ENCODE measurements at regions not wholly inside any gene's neighbourhood (a gene's known extent, or its start where the extent isn't known, plus 50 kb on each side); places are given as distances from the start of the nearest gene placed in this dataset.
A peak's percentile ranks its signal among the peaks of the same experiment; 100 is the strongest.
"Not testable (repeated sequence)": the region's sequence is repeated elsewhere in the genome, so short reads cannot be mapped to it uniquely, and the experiment has no call there.

- Histone ChIP-seq H3K9me3 (ENCODE audit: insufficient read depth, low read depth, low read length) (no peaks in the 10 kb centered on the region), H3K27me3 (ENCODE audit: insufficient read depth, low read length) (no peaks in the 10 kb centered on the region), H3K4me3 (ENCODE audit: low read length) (no peak overlapping the region), H3K9ac (ENCODE audit: low read depth, low read length) (no peak overlapping the region), H3K4me1 (ENCODE audit: insufficient read depth, low read length) (peaks cover 9% of the 10 kb centered on the region), H3K36me3 (ENCODE audit: insufficient read depth, low read length) (no peaks in the 10 kb centered on the region), H3K27ac (ENCODE audit: low read depth, low read length) (peak overlapping the region; percentile 25; the same call in 1 of the 2 replicates)
- WGBS = 68% methylated on average over 1 of the region's 1 CpG
Measured at GRCh38 chr7:119842337-119842736, 430.6 kb upstream of the KCND2 start.

DNA sequence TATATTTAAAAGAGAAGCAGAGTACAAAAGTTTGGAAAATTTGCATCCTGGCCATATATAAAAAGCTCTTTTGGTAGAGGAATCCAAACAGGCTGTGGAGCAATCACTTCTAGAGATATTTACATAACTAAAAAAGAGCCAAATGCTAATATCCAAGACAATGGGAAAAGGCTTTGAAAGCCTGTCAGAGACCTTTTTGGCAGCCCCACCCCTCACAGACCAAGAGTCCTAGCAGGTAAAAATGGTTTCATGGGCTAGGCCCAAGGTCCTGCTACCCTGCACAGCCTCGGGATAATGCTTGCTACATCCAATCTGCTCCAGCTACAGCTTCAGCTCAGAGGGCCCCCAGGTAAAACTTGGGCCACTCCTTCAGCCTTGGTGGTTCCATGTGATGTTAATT lies 430.2 kb upstream of the KCND2 start:
- Histone ChIP-seq H3K4me1 (ENCODE audit: insufficient read depth, low read length) (peaks cover 9% of the 10 kb centered on the region), H3K27me3 (ENCODE audit: insufficient read depth, low read length) (no peaks in the 10 kb centered on the region), H3K4me3 (ENCODE audit: low read length) (no peak overlapping the region), H3K9me3 (ENCODE audit: insufficient read depth, low read depth, low read length) (no peaks in the 10 kb centered on the region), H3K9ac (ENCODE audit: low read depth, low read length) (no peak overlapping the region), H3K27ac (ENCODE audit: low read depth, low read length) (peak overlapping the region; percentile 25; the same call in 1 of the 2 replicates), H3K36me3 (ENCODE audit: insufficient read depth, low read length) (no peaks in the 10 kb centered on the region)
- WGBS = 77% methylated on average over 1 of the region's 1 CpG

DNA sequence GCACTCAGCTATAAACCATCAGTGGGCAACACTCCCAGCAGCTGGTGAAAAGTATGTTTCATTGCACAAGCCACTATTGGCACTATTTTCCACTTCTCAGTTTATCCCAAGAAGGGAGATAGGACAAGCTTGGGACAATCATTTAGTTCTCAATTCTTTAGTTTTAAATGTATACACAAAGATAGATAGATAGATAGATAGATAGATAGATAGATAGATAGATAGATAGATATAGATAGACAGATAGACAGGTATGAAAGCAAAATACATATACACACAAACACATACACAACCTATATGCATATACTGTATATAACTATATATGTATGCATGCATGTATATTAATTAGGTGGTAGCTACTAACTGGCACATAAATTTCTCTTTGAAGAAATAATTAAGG lies 411.6 kb upstream of the KCND2 start:
- no peaks in the 10 kb centered on the region for H3K36me3 ChIP-seq (ENCODE audit: insufficient read depth, low read length)

GRCh38 chr7:119868387-119868786 lies 404.6 kb upstream of the KCND2 start:
- Histone ChIP-seq H3K27me3 (ENCODE audit: insufficient read depth, low read length) (no peaks in the 10 kb centered on the region), H3K9ac (ENCODE audit: low read depth, low read length) (no peak overlapping the region), H3K9me3 (ENCODE audit: insufficient read depth, low read depth, low read length) (no peaks in the 10 kb centered on the region), H3K36me3 (ENCODE audit: insufficient read depth, low read length) (no peaks in the 10 kb centered on the region), H3K4me1 (ENCODE audit: insufficient read depth, low read length) (no peaks in the 10 kb centered on the region), H3K4me3 (ENCODE audit: low read length) (no peak overlapping the region), H3K27ac (ENCODE audit: low read depth, low read length) (no peak overlapping the region)
- 80% methylated on average over 2 of the region's 2 CpGs for WGBS

More for the DNA sequence above, 411.6 kb upstream of the KCND2 start:
- Histone ChIP-seq H3K4me1 (ENCODE audit: insufficient read depth, low read length) (no peaks in the 10 kb centered on the region), H3K9ac (ENCODE audit: low read depth, low read length) (no peak overlapping the region), H3K4me3 (ENCODE audit: low read length) (no peak overlapping the region), H3K27me3 (ENCODE audit: insufficient read depth, low read length) (no peaks in the 10 kb centered on the region), H3K9me3 (ENCODE audit: insufficient read depth, low read depth, low read length) (no peaks in the 10 kb centered on the region), H3K27ac (ENCODE audit: low read depth, low read length) (no peak overlapping the region)

- Histone ChIP-seq H3K9me3 (ENCODE audit: insufficient read depth, low read depth, low read length) (no peaks in the 10 kb centered on the region), H3K4me3 (ENCODE audit: low read length) (no peak overlapping the region), H3K36me3 (ENCODE audit: insufficient read depth, low read length) (no peaks in the 10 kb centered on the region), H3K27me3 (ENCODE audit: insufficient read depth, low read length) (no peaks in the 10 kb centered on the region), H3K27ac (ENCODE audit: low read depth, low read length) (no peak overlapping the region), H3K9ac (ENCODE audit: low read depth, low read length) (no peak overlapping the region), H3K4me1 (ENCODE audit: insufficient read depth, low read length) (no peaks in the 10 kb centered on the region)
- WGBS = 57% methylated on average over 1 of the region's 1 CpG
Measured at GRCh38 chr7:119879835-119880234, 393.1 kb upstream of the KCND2 start.

DNA sequence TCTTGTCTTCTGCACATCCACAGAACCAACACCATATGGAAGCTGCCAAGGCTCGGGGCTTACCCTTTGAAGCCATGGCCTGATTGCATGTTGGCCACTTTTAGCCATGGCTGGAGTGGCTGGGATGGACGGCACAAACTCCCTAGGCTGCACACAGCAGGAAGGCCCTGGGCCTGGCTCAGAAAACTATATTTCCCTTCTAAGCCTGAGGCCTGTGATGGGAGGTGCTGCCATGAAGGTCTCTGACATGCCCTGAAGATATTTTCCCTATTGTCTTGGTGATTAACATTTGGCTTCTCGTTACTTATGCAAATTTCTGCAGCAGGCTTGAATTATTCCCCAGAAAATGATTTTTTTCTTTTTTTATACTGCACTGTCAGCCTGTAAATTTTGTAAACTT lies 387.0 kb upstream of the KCND2 start:
- Histone ChIP-seq H3K27ac (ENCODE audit: low read depth, low read length) (no peak overlapping the region), H3K4me1 (ENCODE audit: insufficient read depth, low read length) (no peaks in the 10 kb centered on the region), H3K9ac (ENCODE audit: low read depth, low read length) (no peak overlapping the region), H3K36me3 (ENCODE audit: insufficient read depth, low read length) (no peaks in the 10 kb centered on the region), H3K27me3 (ENCODE audit: insufficient read depth, low read length) (no peaks in the 10 kb centered on the region), H3K9me3 (ENCODE audit: insufficient read depth, low read depth, low read length) (no peaks in the 10 kb centered on the region), H3K4me3 (ENCODE audit: low read length) (no peak overlapping the region)
- 88% methylated on average over 3 of the region's 3 CpGs for WGBS

DNA sequence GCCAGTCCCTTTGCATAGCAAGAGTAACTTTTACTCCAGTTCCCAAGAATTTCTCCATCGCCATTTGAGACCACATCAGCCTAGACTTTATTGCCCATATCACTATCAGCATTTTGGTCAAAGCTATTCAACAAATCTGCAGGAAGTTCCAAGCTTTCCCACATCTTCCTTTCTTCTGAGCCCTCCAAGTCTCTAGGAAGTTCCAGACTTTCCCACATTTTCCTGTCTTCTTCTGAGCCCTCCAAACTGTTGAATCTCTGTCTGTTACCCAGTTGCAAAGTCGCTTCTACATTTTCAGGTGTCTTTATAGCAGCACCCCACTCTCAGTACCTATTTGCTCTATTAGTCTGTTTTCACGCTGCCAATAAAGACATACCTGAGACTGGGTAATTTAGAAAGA lies 386.4 kb upstream of the KCND2 start:
- not testable (repeated sequence) for H3K4me3 ChIP-seq (ENCODE audit: low read length); H3K27ac ChIP-seq (ENCODE audit: low read depth, low read length); H3K4me1 ChIP-seq (ENCODE audit: insufficient read depth, low read length); H3K9ac ChIP-seq (ENCODE audit: low read depth, low read length); H3K9me3 ChIP-seq (ENCODE audit: insufficient read depth, low read depth, low read length); H3K36me3 ChIP-seq (ENCODE audit: insufficient read depth, low read length); H3K27me3 ChIP-seq (ENCODE audit: insufficient read depth, low read length)
- WGBS = 95% methylated on average over 3 of the region's 3 CpGs

DNA sequence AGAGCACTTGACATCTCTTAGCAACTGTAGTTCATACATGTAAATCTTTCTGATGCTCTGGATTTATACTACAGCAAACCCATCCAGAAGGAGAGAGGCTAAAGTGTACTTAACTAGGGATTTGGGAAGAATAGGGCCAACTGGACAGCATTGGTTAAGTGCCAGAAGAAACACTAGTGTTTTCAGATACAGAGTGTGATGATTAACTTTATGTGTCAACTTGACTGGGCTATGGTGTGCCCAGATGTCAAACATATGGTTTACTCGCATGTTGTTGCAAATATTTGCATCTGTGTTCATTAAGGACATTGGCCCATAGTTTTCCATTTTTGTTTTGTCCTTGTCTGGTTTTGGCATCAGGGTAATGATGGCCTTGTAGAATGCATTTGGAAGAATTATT lies 384.7 kb upstream of the KCND2 start:
- WGBS = 92% methylated on average over 1 of the region's 1 CpG
- H3K9me3 ChIP-seq (ENCODE audit: insufficient read depth, low read depth, low read length) = no peaks in the 10 kb centered on the region
- H3K4me1 ChIP-seq (ENCODE audit: insufficient read depth, low read length) = no peaks in the 10 kb centered on the region
- no peak overlapping the region for H3K4me3 ChIP-seq (ENCODE audit: low read length)
- no peaks in the 10 kb centered on the region for H3K27me3 ChIP-seq (ENCODE audit: insufficient read depth, low read length)
- no peaks in the 10 kb centered on the region for H3K36me3 ChIP-seq (ENCODE audit: insufficient read depth, low read length)
- no peak overlapping the region for H3K27ac ChIP-seq (ENCODE audit: low read depth, low read length)
- no peak overlapping the region for H3K9ac ChIP-seq (ENCODE audit: low read depth, low read length)

GRCh38 chr7:119890631-119891030 lies 382.3 kb upstream of the KCND2 start:
- Histone ChIP-seq H3K27me3 (ENCODE audit: insufficient read depth, low read length) (no peaks in the 10 kb centered on the region), H3K4me1 (ENCODE audit: insufficient read depth, low read length) (no peaks in the 10 kb centered on the region), H3K4me3 (ENCODE audit: low read length) (no peak overlapping the region), H3K9me3 (ENCODE audit: insufficient read depth, low read depth, low read length) (no peaks in the 10 kb centered on the region), H3K27ac (ENCODE audit: low read depth, low read length) (no peak overlapping the region), H3K36me3 (ENCODE audit: insufficient read depth, low read length) (no peaks in the 10 kb centered on the region), H3K9ac (ENCODE audit: low read depth, low read length) (no peak overlapping the region)
- 95% methylated on average over 10 of the region's 12 CpGs for WGBS

DNA sequence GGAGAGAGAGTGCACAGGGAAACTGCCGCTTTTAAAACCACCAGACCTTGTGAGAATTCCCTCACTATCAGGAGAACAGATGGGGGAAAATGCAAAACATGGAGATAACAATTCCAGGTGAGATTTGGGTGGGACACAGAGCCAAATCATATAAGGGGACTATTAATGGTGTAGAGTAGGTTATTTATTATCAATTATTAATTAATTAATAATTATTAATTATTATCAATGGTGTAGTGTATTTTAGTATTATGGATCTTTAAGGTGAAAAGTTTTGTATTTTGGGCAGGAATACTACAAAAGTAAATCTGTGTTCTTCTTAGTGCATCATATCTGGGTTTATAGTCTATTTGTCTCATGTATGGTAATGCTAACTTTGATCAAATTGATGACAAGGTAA lies 377.7 kb upstream of the KCND2 start:
- 83% methylated on average over 1 of the region's 1 CpG for WGBS
- Histone ChIP-seq H3K27me3 (ENCODE audit: insufficient read depth, low read length) (no peaks in the 10 kb centered on the region), H3K9ac (ENCODE audit: low read depth, low read length) (no peak overlapping the region), H3K36me3 (ENCODE audit: insufficient read depth, low read length) (no peaks in the 10 kb centered on the region), H3K27ac (ENCODE audit: low read depth, low read length) (no peak overlapping the region), H3K9me3 (ENCODE audit: insufficient read depth, low read depth, low read length) (no peaks in the 10 kb centered on the region), H3K4me3 (ENCODE audit: low read length) (no peak overlapping the region), H3K4me1 (ENCODE audit: insufficient read depth, low read length) (no peaks in the 10 kb centered on the region)

- H3K36me3 ChIP-seq (ENCODE audit: insufficient read depth, low read length) = no peaks in the 10 kb centered on the region
- no peaks in the 10 kb centered on the region for H3K27me3 ChIP-seq (ENCODE audit: insufficient read depth, low read length)
- H3K9ac ChIP-seq (ENCODE audit: low read depth, low read length) = no peak overlapping the region
- no peak overlapping the region for H3K27ac ChIP-seq (ENCODE audit: low read depth, low read length)
- H3K4me3 ChIP-seq (ENCODE audit: low read length) = no peak overlapping the region
- no peaks in the 10 kb centered on the region for H3K4me1 ChIP-seq (ENCODE audit: insufficient read depth, low read length)
- H3K9me3 ChIP-seq (ENCODE audit: insufficient read depth, low read depth, low read length) = no peaks in the 10 kb centered on the region
Measured at GRCh38 chr7:119896386-119896785, 376.6 kb upstream of the KCND2 start.

DNA sequence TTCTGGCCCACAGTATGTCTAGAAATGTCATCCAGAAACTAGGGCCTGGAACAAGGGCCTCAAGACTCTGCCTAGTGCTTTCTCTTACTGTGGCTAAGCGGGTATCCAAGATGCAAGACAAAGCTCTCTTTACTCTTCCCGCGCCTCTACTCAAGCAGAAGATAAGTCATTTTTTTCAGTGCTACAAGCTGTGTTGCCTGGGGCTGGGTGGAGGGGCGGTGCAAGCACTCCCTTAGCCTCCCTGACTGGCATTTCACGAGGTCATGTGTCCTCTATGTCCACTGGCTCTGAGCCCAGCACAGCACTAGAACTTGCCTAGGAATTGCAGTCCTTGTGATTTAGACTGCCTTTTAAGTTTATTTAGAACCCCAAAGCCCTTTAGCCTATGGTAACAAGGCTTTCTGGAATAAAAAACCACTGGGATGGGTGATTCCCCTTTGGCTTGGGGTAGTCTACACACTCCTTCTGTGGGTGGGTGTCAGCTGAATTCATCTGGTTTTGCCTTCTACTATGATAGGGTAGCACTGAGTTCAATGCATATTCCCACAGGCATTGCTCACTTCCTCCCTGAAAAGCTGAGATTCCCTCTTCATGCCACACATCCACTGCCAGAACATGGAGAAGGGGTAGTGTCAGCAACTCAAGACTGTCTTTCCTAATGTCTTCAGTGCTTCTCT lies 371.8 kb upstream of the KCND2 start:
- no peak overlapping the region for H3K27ac ChIP-seq (ENCODE audit: low read depth, low read length)
- H3K27me3 ChIP-seq (ENCODE audit: insufficient read depth, low read length) = no peaks in the 10 kb centered on the region
- no peaks in the 10 kb centered on the region for H3K36me3 ChIP-seq (ENCODE audit: insufficient read depth, low read length)
- H3K4me1 ChIP-seq (ENCODE audit: insufficient read depth, low read length) = no peaks in the 10 kb centered on the region
- H3K4me3 ChIP-seq (ENCODE audit: low read length) = no peak overlapping the region
- 91% methylated on average over 5 of the region's 5 CpGs for WGBS
- no peaks in the 10 kb centered on the region for H3K9me3 ChIP-seq (ENCODE audit: insufficient read depth, low read depth, low read length)
- H3K9ac ChIP-seq (ENCODE audit: low read depth, low read length) = no peak overlapping the region

Data from HUES64 (cell line).